ENCODE measurements at regions not wholly inside any gene's neighbourhood (a gene's known extent, or its start where the extent isn't known, plus 50 kb on each side); places are given as distances from the start of the nearest gene placed in this dataset.

DNA sequence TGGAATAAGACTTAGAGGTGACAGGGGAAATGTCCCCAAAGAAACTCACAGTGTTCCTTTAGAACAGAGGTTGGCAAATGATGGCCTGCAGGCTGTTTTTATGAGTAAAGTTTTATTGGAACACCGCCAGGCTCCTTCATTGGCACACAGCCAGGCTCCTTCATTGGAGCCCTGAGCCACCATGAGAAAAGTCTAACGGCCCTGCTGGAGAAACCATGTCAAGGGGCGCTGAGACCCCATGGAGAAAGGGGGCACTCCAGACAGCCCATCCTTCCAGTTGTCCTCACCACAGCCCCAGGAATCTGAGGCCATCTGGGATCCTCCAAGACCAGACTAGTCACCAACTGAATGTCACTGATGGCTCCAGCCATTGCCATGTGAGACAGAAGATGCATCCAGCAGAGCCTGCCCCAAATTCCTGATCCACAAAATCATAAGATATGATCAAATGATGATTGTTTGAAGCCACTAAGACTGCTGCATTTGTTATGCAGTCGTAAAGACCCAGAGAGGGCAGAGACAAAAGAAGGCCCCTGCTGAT is 88.2 kb upstream of the GPR26 start:
- Histone ChIP-seq H3K9me3 (ENCODE audit: insufficient read depth, low read depth, low read length) (no peaks in the 10 kb centered on the region), H3K27ac (ENCODE audit: low read depth, low read length) (no peak overlapping the region), H3K9ac (ENCODE audit: low read depth, low read length) (no peak overlapping the region), H3K27me3 (ENCODE audit: insufficient read depth, low read length) (peaks cover 3% of the 10 kb centered on the region; the same call in 1 of the 2 replicates), H3K4me1 (ENCODE audit: insufficient read depth, low read length) (no peaks in the 10 kb centered on the region), H3K4me3 (ENCODE audit: low read length) (no peak overlapping the region), H3K36me3 (ENCODE audit: insufficient read depth, low read length) (no peaks in the 10 kb centered on the region)
- WGBS, result 85% methylated on average over 4 of the region's 4 CpGs

DNA sequence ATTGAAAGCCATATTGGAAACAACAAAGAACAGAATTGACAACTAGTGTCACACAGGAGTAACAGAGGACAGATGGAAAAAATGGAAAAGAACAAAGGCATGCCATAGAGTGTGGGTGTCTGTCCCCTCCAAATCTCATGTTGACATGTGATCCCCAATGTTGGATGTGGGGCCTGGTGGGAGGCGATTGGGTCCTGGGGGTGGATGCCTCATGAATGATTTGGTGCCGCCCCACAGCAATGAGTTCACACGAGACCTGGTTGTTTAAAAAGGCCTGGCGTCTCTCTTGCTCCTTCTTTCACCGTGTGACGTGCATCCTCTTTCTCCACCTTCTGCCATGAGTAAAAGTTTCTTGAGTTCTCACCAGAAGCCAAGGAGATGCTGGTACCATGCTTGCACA is 87.4 kb upstream of the GPR26 start:
- no peaks in the 10 kb centered on the region for H3K4me1 ChIP-seq (ENCODE audit: insufficient read depth, low read length)
- no peaks in the 10 kb centered on the region for H3K36me3 ChIP-seq (ENCODE audit: insufficient read depth, low read length)
- no peak overlapping the region for H3K27ac ChIP-seq (ENCODE audit: low read depth, low read length)
- no peak overlapping the region for H3K9ac ChIP-seq (ENCODE audit: low read depth, low read length)
- H3K27me3 ChIP-seq (ENCODE audit: insufficient read depth, low read length), result peaks cover 8% of the 10 kb centered on the region
- no peak overlapping the region for H3K4me3 ChIP-seq (ENCODE audit: low read length)
- H3K9me3 ChIP-seq (ENCODE audit: insufficient read depth, low read depth, low read length), result no peaks in the 10 kb centered on the region
- WGBS, result 92% methylated on average over 6 of the region's 6 CpGs

DNA sequence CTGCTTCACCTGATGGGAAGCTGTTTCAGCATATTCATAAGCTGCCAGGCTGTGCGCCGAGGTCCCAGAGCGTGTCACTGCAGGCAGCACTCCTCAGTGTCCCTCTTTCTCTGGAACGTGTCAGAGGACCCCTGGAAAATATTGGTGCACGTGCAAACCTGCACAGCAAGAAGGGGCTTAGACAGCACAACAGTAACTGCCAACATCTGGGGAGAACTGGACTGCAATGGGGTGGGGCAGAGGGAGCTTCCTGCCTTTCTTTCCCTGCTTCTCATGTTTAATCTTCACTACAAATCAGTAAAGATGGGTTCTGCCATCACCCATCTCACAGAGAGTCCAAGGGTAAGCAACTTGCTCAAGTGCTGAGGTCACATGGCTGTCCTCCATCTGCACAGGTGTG is 86.5 kb upstream of the GPR26 start:
- no peak overlapping the region for H3K9ac ChIP-seq (ENCODE audit: low read depth, low read length)
- H3K4me3 ChIP-seq (ENCODE audit: low read length), result no peak overlapping the region
- no peaks in the 10 kb centered on the region for H3K9me3 ChIP-seq (ENCODE audit: insufficient read depth, low read depth, low read length)
- no peaks in the 10 kb centered on the region for H3K4me1 ChIP-seq (ENCODE audit: insufficient read depth, low read length)
- peaks cover 8% of the 10 kb centered on the region for H3K27me3 ChIP-seq (ENCODE audit: insufficient read depth, low read length)
- WGBS, result 88% methylated on average over 5 of the region's 5 CpGs
- no peaks in the 10 kb centered on the region for H3K36me3 ChIP-seq (ENCODE audit: insufficient read depth, low read length)
- no peak overlapping the region for H3K27ac ChIP-seq (ENCODE audit: low read depth, low read length)

DNA sequence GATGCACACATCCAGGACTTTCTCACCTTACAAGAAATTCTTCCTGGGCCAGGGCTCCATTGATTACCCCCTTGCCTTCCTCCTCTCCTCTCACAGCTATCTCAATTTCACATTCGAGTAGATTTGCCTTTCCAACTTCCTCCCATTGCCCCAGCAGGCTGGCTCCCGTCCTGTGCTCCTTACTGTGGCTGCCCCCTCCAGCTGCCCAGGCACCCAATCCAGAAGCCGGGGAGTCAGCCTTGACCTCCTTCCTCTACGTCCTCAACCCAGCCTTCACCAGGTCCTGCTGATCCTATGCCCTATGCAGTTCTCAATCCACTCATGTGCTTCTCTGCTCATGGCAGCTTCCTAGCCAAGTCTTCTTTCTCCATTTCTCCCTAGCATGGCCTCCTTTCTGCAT is 85.7 kb upstream of the GPR26 start:
- no peak overlapping the region for H3K27ac ChIP-seq (ENCODE audit: low read depth, low read length)
- 82% methylated on average over 4 of the region's 4 CpGs for WGBS
- H3K4me1 ChIP-seq (ENCODE audit: insufficient read depth, low read length), result 0 out of 2 replicates have a peak, but pooled peaks cover 2% of the 10 kb centered on the region
- no peaks in the 10 kb centered on the region for H3K36me3 ChIP-seq (ENCODE audit: insufficient read depth, low read length)
- H3K9ac ChIP-seq (ENCODE audit: low read depth, low read length), result no peak overlapping the region
- H3K27me3 ChIP-seq (ENCODE audit: insufficient read depth, low read length), result peaks cover 8% of the 10 kb centered on the region
- no peaks in the 10 kb centered on the region for H3K9me3 ChIP-seq (ENCODE audit: insufficient read depth, low read depth, low read length)
- no peak overlapping the region for H3K4me3 ChIP-seq (ENCODE audit: low read length)

- no peaks in the 10 kb centered on the region for H3K9me3 ChIP-seq (ENCODE audit: insufficient read depth, low read depth, low read length)
- no peaks in the 10 kb centered on the region for H3K36me3 ChIP-seq (ENCODE audit: insufficient read depth, low read length)
- H3K27me3 ChIP-seq (ENCODE audit: insufficient read depth, low read length), result peaks cover 8% of the 10 kb centered on the region
- H3K4me3 ChIP-seq (ENCODE audit: low read length), result no peak overlapping the region
- H3K4me1 ChIP-seq (ENCODE audit: insufficient read depth, low read length), result peaks cover 8% of the 10 kb centered on the region; the same call in 1 of the 2 replicates
- H3K27ac ChIP-seq (ENCODE audit: low read depth, low read length), result no peak overlapping the region
- no peak overlapping the region for H3K9ac ChIP-seq (ENCODE audit: low read depth, low read length)
- 81% methylated on average over 9 of the region's 9 CpGs for WGBS
Measured at GRCh38 chr10:123581656-123582055, 84.5 kb upstream of the GPR26 start.

GRCh38 chr10:123582084-123582989 is 83.8 kb upstream of the GPR26 start:
- no peaks in the 10 kb centered on the region for H3K9me3 ChIP-seq (ENCODE audit: insufficient read depth, low read depth, low read length)
- H3K4me1 ChIP-seq (ENCODE audit: insufficient read depth, low read length), result peaks cover 8% of the 10 kb centered on the region; the same call in 1 of the 2 replicates
- WGBS, result 39% methylated on average over 6 of the region's 6 CpGs
- no peaks in the 10 kb centered on the region for H3K36me3 ChIP-seq (ENCODE audit: insufficient read depth, low read length)
- H3K4me3 ChIP-seq (ENCODE audit: low read length), result no peak overlapping the region
- peaks cover 8% of the 10 kb centered on the region for H3K27me3 ChIP-seq (ENCODE audit: insufficient read depth, low read length)
- no peak overlapping the region for H3K9ac ChIP-seq (ENCODE audit: low read depth, low read length)
- no peak overlapping the region for H3K27ac ChIP-seq (ENCODE audit: low read depth, low read length)

DNA sequence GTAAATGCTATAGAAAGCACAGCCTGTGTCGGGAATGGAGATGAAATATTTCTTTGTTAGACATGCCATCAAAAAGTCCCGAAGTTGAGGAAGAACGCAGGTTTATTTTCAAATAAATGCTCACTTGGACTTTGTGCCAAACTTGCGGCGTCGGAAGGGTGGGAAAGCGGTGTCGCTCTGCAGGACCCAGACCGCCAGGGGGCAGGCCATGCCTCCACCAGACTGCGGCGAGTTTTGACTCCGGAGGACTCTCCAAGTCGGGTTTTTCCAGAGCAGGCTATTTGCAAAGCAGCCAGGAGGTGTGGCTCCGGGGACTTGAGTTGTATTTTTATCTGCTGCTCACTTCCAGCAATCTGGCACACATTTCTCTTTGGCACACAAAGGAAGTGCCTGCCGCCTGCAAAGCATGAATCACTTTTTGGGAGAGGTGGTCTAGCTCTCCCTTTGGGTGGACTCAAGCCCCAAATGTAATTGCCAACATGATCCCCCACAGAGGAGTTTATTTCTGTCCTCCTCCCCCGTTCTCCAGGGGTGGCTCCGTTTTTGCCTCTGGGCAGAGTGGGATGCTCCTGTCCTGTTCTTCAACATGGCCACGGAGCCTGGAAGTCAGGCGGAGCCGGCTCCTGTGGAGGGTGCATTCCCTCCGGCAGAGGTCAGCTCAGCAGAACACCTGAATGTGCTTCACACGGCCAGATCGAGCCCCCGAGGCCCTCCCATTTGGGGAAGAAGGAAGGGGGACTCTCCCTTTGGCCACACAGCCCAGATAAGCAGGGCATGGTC is 82.3 kb upstream of the GPR26 start:
- Histone ChIP-seq H3K9ac (ENCODE audit: low read depth, low read length) (no peak overlapping the region), H3K27me3 (ENCODE audit: insufficient read depth, low read length) (peaks cover 8% of the 10 kb centered on the region), H3K36me3 (ENCODE audit: insufficient read depth, low read length) (no peaks in the 10 kb centered on the region), H3K4me3 (ENCODE audit: low read length) (no peak overlapping the region), H3K9me3 (ENCODE audit: insufficient read depth, low read depth, low read length) (no peaks in the 10 kb centered on the region), H3K4me1 (ENCODE audit: insufficient read depth, low read length) (peaks cover 8% of the 10 kb centered on the region; the same call in 1 of the 2 replicates), H3K27ac (ENCODE audit: low read depth, low read length) (no peak overlapping the region)
- WGBS, result 24% methylated on average over 24 of the region's 24 CpGs

DNA sequence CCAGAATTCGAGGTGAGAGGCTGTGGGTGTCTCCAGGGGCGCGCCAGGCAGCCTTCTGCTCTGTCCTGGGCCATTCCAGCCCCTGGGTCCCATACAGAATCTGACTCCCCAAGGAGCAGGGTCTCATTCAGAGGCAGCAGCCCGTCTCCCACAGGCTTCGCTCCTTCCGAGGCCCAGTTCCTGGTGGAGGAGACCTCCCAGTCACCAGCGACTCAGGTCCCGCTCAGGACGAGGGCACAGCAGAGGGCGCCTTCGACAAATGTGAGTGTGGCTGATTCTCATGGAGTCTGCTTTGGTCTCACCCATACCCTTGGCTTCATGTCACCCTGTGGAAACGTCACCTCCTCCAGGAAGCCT is 81.8 kb upstream of the GPR26 start:
- Histone ChIP-seq H3K4me1 (ENCODE audit: insufficient read depth, low read length) (peaks cover 8% of the 10 kb centered on the region; the same call in 1 of the 2 replicates), H3K27me3 (ENCODE audit: insufficient read depth, low read length) (peaks cover 8% of the 10 kb centered on the region), H3K36me3 (ENCODE audit: insufficient read depth, low read length) (no peaks in the 10 kb centered on the region), H3K9ac (ENCODE audit: low read depth, low read length) (no peak overlapping the region), H3K4me3 (ENCODE audit: low read length) (no peak overlapping the region), H3K9me3 (ENCODE audit: insufficient read depth, low read depth, low read length) (no peaks in the 10 kb centered on the region), H3K27ac (ENCODE audit: low read depth, low read length) (no peak overlapping the region)
- WGBS, result 85% methylated on average over 12 of the region's 12 CpGs

DNA sequence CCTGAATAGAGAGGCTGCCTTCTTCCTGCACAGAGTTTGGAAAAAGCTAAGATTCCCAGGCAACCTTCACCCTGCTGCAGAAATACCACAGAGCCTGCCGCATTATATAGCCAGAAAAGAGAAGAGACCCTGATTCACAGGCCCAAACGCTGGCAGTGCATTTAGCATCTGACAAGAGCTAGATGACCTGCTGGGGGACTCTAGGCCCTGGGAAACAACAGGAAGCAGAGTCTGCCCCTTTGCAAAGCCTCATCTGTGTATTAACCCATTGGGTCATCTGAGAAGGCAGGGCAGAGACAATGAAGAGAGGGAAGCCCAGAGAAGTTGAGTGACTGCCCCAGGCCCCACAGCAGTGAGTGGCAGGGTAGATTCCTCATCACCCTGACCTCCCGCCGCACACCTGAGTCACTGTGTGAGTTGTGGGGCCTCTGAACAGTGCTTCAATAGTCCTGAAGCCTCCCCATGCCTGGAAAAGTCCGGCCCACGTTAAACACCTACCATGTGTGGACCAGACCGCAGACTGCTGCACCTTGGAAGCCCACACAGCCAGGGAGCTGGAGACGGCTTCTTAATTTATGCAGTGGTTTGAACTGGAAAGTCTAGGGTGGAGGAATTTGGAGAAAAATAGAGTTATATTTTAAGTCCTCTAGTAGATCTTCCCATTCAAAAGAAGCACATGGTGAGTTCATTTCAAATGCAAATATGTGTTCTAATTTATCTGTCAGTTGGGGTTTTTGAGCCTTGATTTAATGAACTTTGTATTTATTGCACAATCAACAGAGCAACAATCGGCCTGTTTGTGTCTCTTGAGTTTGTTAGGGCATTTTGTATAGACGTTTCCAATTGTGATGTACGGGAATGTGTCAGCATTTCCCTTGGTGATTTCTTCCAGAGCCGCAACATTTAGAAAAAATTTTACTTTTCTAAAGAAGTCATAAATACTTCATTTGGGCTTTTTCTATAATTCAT is 80.4 kb upstream of the GPR26 start:
- no peak overlapping the region for H3K9ac ChIP-seq (ENCODE audit: low read depth, low read length)
- H3K9me3 ChIP-seq (ENCODE audit: insufficient read depth, low read depth, low read length), result no peaks in the 10 kb centered on the region
- peaks cover 8% of the 10 kb centered on the region for H3K27me3 ChIP-seq (ENCODE audit: insufficient read depth, low read length)
- no peak overlapping the region for H3K4me3 ChIP-seq (ENCODE audit: low read length)
- no peak overlapping the region for H3K27ac ChIP-seq (ENCODE audit: low read depth, low read length)
- H3K36me3 ChIP-seq (ENCODE audit: insufficient read depth, low read length), result no peaks in the 10 kb centered on the region
- peaks cover 8% of the 10 kb centered on the region; the same call in 1 of the 2 replicates for H3K4me1 ChIP-seq (ENCODE audit: insufficient read depth, low read length)
- WGBS, result 80% methylated on average over 12 of the region's 12 CpGs

DNA sequence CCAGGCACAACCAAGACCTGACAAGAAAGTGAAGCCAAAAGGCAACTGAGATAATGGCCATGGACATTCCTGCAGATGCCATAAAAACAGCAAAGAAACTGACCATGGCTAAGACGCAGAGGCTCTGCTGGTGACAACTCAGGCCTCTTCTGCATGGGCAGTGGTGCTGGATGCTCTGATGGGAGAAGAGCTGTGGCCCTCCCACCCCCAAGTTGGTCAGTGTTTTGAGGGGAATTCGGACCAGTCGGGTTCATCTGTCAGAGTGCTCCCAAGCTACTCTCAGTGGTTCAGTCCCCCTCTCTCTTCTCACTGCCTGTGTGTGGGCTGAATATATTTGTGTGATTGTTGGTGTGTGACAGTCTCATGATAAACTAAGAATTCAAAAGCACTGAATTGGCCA is 79.0 kb upstream of the GPR26 start:
- WGBS, result 90% methylated on average over 3 of the region's 3 CpGs
- Histone ChIP-seq H3K9ac (ENCODE audit: low read depth, low read length) (no peak overlapping the region), H3K36me3 (ENCODE audit: insufficient read depth, low read length) (no peaks in the 10 kb centered on the region), H3K27ac (ENCODE audit: low read depth, low read length) (no peak overlapping the region), H3K27me3 (ENCODE audit: insufficient read depth, low read length) (peaks cover 8% of the 10 kb centered on the region), H3K9me3 (ENCODE audit: insufficient read depth, low read depth, low read length) (no peaks in the 10 kb centered on the region), H3K4me3 (ENCODE audit: low read length) (no peak overlapping the region), H3K4me1 (ENCODE audit: insufficient read depth, low read length) (peaks cover 8% of the 10 kb centered on the region; the same call in 1 of the 2 replicates)

All from HUES64 (cell line).